Activated CD4-positive, alpha-beta memory T cell treated with anti-CD3 and anti-CD28 coated beads, Interleukin-2, amount 10 ng/mL, durations not matched to agents 7 days and 5 days (primary cell): ENCODE measurements at regions not wholly inside any gene's neighbourhood (a gene's known extent, or its start where the extent isn't known, plus 50 kb on each side); places are given as distances from the start of the nearest gene placed in this dataset.
A peak's percentile ranks its signal among the peaks of the same experiment; 100 is the strongest.
"Not testable (repeated sequence)": the region's sequence is repeated elsewhere in the genome, so short reads cannot be mapped to it uniquely, and the experiment has no call there.

Source experiments
- CTCF ChIA-PET: fragments of 350-600 bp; sonication (Branson Sonifier 250); formaldehyde crosslinking; loops from one replicate; lab custom pipeline; 2021; ENCODE audit warnings: antibody characterized with exemption, inconsistent platforms; lab: Charles Lee
- POLR2A ChIA-PET: fragments of 350-600 bp; sonication (Branson Sonifier 250); formaldehyde crosslinking; loops from one replicate; lab custom pipeline; 2021; ENCODE audit warnings: antibody characterized with exemption; lab: Charles Lee
- DNase-seq: peaks from one replicate; pipeline ENCODE4 v3.0.0-alpha.2; 2020
- H3K27ac Mint-ChIP-seq: one replicate; pipeline ENCODE4 v1.8.0; 2021; ENCODE audit warnings: mild to moderate bottlenecking, mixed read lengths
- H3K27me3 Mint-ChIP-seq: one replicate; pipeline ENCODE4 v1.8.0; 2021; ENCODE audit warnings: mixed read lengths
- H3K36me3 Mint-ChIP-seq: one replicate; pipeline ENCODE4 v1.8.0; 2021; ENCODE audit warnings: low read depth, mixed read lengths
- H3K4me1 Mint-ChIP-seq: one replicate; pipeline ENCODE4 v1.8.0; 2021; ENCODE audit warnings: mixed read lengths
- H3K4me3 Mint-ChIP-seq: one replicate; pipeline ENCODE4 v1.8.0; 2021; ENCODE audit warnings: mild to moderate bottlenecking, mixed read lengths
- H3K9me3 Mint-ChIP-seq: one replicate; pipeline ENCODE4 v1.8.0; 2021; ENCODE audit warnings: mixed read lengths

GRCh38 chr5:130817598-130818384 lies 347.3 kb downstream of the HINT1 start:
- POLR2A ChIA-PET, CTCF ChIA-PET, H3K9me3 Mint-ChIP-seq, H3K27ac Mint-ChIP-seq, H3K36me3 Mint-ChIP-seq, H3K4me1 Mint-ChIP-seq, H3K27me3 Mint-ChIP-seq, H3K4me3 Mint-ChIP-seq: not testable (repeated sequence)
- peak; percentile 31 for DNase-seq

- Mint-ChIP-seq H3K36me3 (no peaks in the 10 kb centered on the region), H3K4me3 (no peak overlapping the region), H3K27me3 (peaks cover under 1% of the 10 kb centered on the region), H3K27ac (no peak overlapping the region), H3K4me1 (peaks cover 8% of the 10 kb centered on the region), H3K9me3 (peaks cover 2% of the 10 kb centered on the region)
- POLR2A ChIA-PET = no interaction called here
- DNase-seq = no peak
- CTCF ChIA-PET = no interaction called here
These were observed 349.8 kb downstream of the HINT1 start for GRCh38 chr5:130815246-130815645.

- no peaks in the 10 kb centered on the region for H3K4me1 Mint-ChIP-seq
- DNase-seq = no peak
- H3K9me3 Mint-ChIP-seq = no peaks in the 10 kb centered on the region
- ChIA-PET CTCF (no interaction called here), POLR2A (no interaction called here)
- no peak overlapping the region for H3K27ac Mint-ChIP-seq
- no peaks in the 10 kb centered on the region for H3K36me3 Mint-ChIP-seq
- H3K27me3 Mint-ChIP-seq = no peaks in the 10 kb centered on the region
- H3K4me3 Mint-ChIP-seq = no peak overlapping the region
These were observed 356.4 kb downstream of the HINT1 start for GRCh38 chr5:130808691-130809090.

- ChIA-PET POLR2A (no interaction called here), CTCF (no interaction called here)
- Mint-ChIP-seq H3K4me3 (no peak overlapping the region), H3K36me3 (no peaks in the 10 kb centered on the region), H3K4me1 (no peaks in the 10 kb centered on the region), H3K9me3 (no peaks in the 10 kb centered on the region), H3K27me3 (no peaks in the 10 kb centered on the region), H3K27ac (no peak overlapping the region)
- DNase-seq = no peak
These were observed 359.4 kb downstream of the HINT1 start for GRCh38 chr5:130805648-130806047.

- Mint-ChIP-seq H3K36me3 (no peaks in the 10 kb centered on the region), H3K4me3 (no peak overlapping the region), H3K27me3 (no peaks in the 10 kb centered on the region), H3K27ac (no peak overlapping the region), H3K4me1 (no peaks in the 10 kb centered on the region), H3K9me3 (no peaks in the 10 kb centered on the region)
- no peak for DNase-seq
- POLR2A ChIA-PET = no interaction called here
- CTCF ChIA-PET = no interaction called here
These were observed 360.0 kb downstream of the HINT1 start for GRCh38 chr5:130805036-130805435.

- Mint-ChIP-seq H3K36me3 (no peaks in the 10 kb centered on the region), H3K4me3 (no peak overlapping the region), H3K27ac (no peak overlapping the region), H3K4me1 (no peaks in the 10 kb centered on the region), H3K27me3 (peaks cover 2% of the 10 kb centered on the region), H3K9me3 (no peaks in the 10 kb centered on the region)
- no peak for DNase-seq
- ChIA-PET POLR2A (no interaction called here), CTCF (no interaction called here)
These were observed 363.1 kb downstream of the HINT1 start for GRCh38 chr5:130801963-130802362.

- ChIA-PET CTCF (no interaction called here), POLR2A (no interaction called here)
- Mint-ChIP-seq H3K9me3 (no peaks in the 10 kb centered on the region), H3K36me3 (no peaks in the 10 kb centered on the region), H3K27me3 (peaks cover 2% of the 10 kb centered on the region), H3K27ac (no peak overlapping the region), H3K4me1 (no peaks in the 10 kb centered on the region), H3K4me3 (no peak overlapping the region)
- DNase-seq = no peak
These were observed 366.0 kb downstream of the HINT1 start for GRCh38 chr5:130799015-130799414.

GRCh38 chr5:130797303-130797702 lies 367.8 kb downstream of the HINT1 start:
- ChIA-PET CTCF (no interaction called here), POLR2A (no interaction called here)
- Mint-ChIP-seq H3K36me3 (no peaks in the 10 kb centered on the region), H3K4me3 (no peak overlapping the region), H3K9me3 (no peaks in the 10 kb centered on the region), H3K27ac (no peak overlapping the region), H3K27me3 (peaks cover 2% of the 10 kb centered on the region), H3K4me1 (no peaks in the 10 kb centered on the region)
- DNase-seq = no peak

- no peak for DNase-seq
- H3K4me1 Mint-ChIP-seq = no peaks in the 10 kb centered on the region
- ChIA-PET POLR2A (no interaction called here), CTCF (no interaction called here)
- no peaks in the 10 kb centered on the region for H3K9me3 Mint-ChIP-seq
- no peaks in the 10 kb centered on the region for H3K36me3 Mint-ChIP-seq
- no peak overlapping the region for H3K4me3 Mint-ChIP-seq
- H3K27me3 Mint-ChIP-seq = peaks cover 4% of the 10 kb centered on the region
- no peak overlapping the region for H3K27ac Mint-ChIP-seq
These were observed 368.2 kb downstream of the HINT1 start for GRCh38 chr5:130796902-130797301.

- DNase-seq = no peak
- POLR2A ChIA-PET = no interaction called here
- H3K9me3 Mint-ChIP-seq = no peaks in the 10 kb centered on the region
- CTCF ChIA-PET = no interaction called here
- H3K27ac Mint-ChIP-seq = no peak overlapping the region
- no peaks in the 10 kb centered on the region for H3K4me1 Mint-ChIP-seq
- H3K36me3 Mint-ChIP-seq = no peaks in the 10 kb centered on the region
- H3K27me3 Mint-ChIP-seq = peaks cover 4% of the 10 kb centered on the region
- H3K4me3 Mint-ChIP-seq = no peak overlapping the region
These were observed 369.0 kb downstream of the HINT1 start for GRCh38 chr5:130796032-130796431.

GRCh38 chr5:130795037-130795436 lies 370.0 kb downstream of the HINT1 start:
- Mint-ChIP-seq H3K4me3 (no peak overlapping the region), H3K4me1 (no peaks in the 10 kb centered on the region), H3K27ac (no peak overlapping the region), H3K9me3 (no peaks in the 10 kb centered on the region), H3K36me3 (no peaks in the 10 kb centered on the region), H3K27me3 (peaks cover 4% of the 10 kb centered on the region)
- no peak for DNase-seq
- POLR2A ChIA-PET = no interaction called here
- CTCF ChIA-PET = no interaction called here

- peaks cover 7% of the 10 kb centered on the region for H3K27me3 Mint-ChIP-seq
- H3K4me1 Mint-ChIP-seq = no peaks in the 10 kb centered on the region
- no peak for DNase-seq
- H3K4me3 Mint-ChIP-seq = no peak overlapping the region
- no peaks in the 10 kb centered on the region for H3K36me3 Mint-ChIP-seq
- H3K9me3 Mint-ChIP-seq = no peaks in the 10 kb centered on the region
- ChIA-PET POLR2A (no interaction called here), CTCF (no interaction called here)
- H3K27ac Mint-ChIP-seq = no peak overlapping the region
These were observed 387.3 kb downstream of the HINT1 start for GRCh38 chr5:130777794-130778193.

GRCh38 chr5:130773813-130774212 lies 391.2 kb downstream of the HINT1 start:
- Mint-ChIP-seq H3K9me3 (no peaks in the 10 kb centered on the region), H3K27me3 (peaks cover 7% of the 10 kb centered on the region), H3K4me3 (no peak overlapping the region), H3K36me3 (no peaks in the 10 kb centered on the region), H3K27ac (no peak overlapping the region), H3K4me1 (no peaks in the 10 kb centered on the region)
- POLR2A ChIA-PET = no interaction called here
- CTCF ChIA-PET = no interaction called here
- DNase-seq = no peak

- Mint-ChIP-seq H3K4me1 (no peaks in the 10 kb centered on the region), H3K27me3 (no peaks in the 10 kb centered on the region), H3K36me3 (no peaks in the 10 kb centered on the region), H3K27ac (no peak overlapping the region), H3K4me3 (no peak overlapping the region), H3K9me3 (no peaks in the 10 kb centered on the region)
- CTCF ChIA-PET = no interaction called here
- DNase-seq = no peak
- POLR2A ChIA-PET = no interaction called here
These were observed 403.0 kb downstream of the HINT1 start for GRCh38 chr5:130762031-130762430.
